GM12892 (cell line): ENCODE measurements at regions not wholly inside any gene's neighbourhood (a gene's known extent, or its start where the extent isn't known, plus 50 kb on each side); places are given as distances from the start of the nearest gene placed in this dataset.

ENCODE experiments used
- POLR2A ChIP-seq: IDR thresholded peaks from 2 replicates; pipeline ENCODE4 v1.6.1; 2011; ENCODE audit warnings: low read depth, low read length, control low read depth
- POLR2AphosphoS5 ChIP-seq: IDR thresholded peaks from 2 replicates; pipeline ENCODE4 v1.6.1; 2011; ENCODE audit warnings: low read depth, low read length, control low read depth
- TAF1 ChIP-seq: IDR thresholded peaks from 2 replicates; pipeline ENCODE4 v1.6.1; 2011; ENCODE audit warnings: low read depth, mild to moderate bottlenecking, control low read depth, low read length, borderline replicate concordance

GRCh38 chr10:23965880-23966279 lies 243.1 kb upstream of the KIAA1217 start:
- no peak for TF ChIP-seq POLR2A
- TF ChIP-seq POLR2AphosphoS5, result no peak
- no peak for TF ChIP-seq TAF1
